SKM-1 treated with dmso at 0.1 percent for 144 hours (cell line): ENCODE measurements at regions not wholly inside any gene's neighbourhood (a gene's known extent, or its start where the extent isn't known, plus 50 kb on each side); places are given as distances from the start of the nearest gene placed in this dataset.
"Not testable (repeated sequence)": the region's sequence is repeated elsewhere in the genome, so short reads cannot be mapped to it uniquely, and the experiment has no call there.

Source experiments
- DNase-seq: peaks from one replicate; lab custom pipeline; 2025; ENCODE audit not compliant: unreplicated experiment; lab: John Stamatoyannopoulos, UW

- DNase-seq: no peak
Measured at GRCh38 chr17:53765609-53766008, 57.1 kb upstream of the KIF2B start.

- DNase-seq: no peak
Measured at GRCh38 chr17:53765129-53765528, 57.6 kb upstream of the KIF2B start.

GRCh38 chr17:53757559-53757958 lies 65.2 kb upstream of the KIF2B start:
- no peak for DNase-seq

DNA sequence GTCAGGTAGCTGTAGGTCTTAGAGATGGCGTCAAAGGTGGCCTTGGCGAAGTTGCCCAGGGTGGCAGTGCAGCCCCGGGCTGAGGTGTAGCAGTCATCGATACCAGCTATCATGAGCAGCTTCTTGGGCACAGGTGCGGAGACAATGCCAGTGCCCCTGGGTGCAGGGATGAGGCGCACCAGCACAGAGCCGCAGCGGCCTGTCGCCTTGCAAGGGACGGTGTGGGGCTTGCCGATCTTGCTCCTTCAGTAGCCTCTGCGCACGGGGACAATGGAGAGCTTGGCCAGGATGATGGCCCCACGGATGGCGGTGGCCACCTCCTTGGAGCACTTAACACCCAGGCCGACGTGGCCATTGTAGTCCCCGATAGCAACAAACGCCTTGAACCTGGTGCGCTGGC lies 65.6 kb upstream of the KIF2B start:
- DNase-seq: not testable (repeated sequence)

DNA sequence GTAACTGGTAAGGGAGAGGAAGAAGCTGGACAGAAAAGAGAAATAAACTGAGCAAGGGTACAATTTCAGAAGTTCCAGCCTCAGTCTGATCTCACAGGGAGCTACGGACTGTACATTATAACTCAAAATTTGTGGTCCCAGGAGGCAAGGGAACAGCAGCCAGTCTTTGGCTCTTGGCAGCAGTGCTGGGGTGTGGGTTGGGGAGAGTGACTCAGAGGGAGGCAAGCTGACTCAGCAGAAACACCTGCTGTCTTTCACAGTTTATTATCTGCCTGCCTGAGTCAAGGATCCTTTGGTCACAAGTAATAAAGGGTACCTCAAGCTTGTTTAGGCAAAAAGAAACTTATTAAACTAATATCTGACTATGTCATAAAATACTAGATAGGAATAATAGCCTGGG lies 73.5 kb upstream of the KIF2B start:
- no peak for DNase-seq

GRCh38 chr17:53748159-53748820 lies 74.4 kb upstream of the KIF2B start:
- DNase-seq: not testable (repeated sequence)

- DNase-seq: no peak
Measured at GRCh38 chr17:53740312-53740711, 82.4 kb upstream of the KIF2B start.

GRCh38 chr17:53736516-53737240 lies 86.0 kb upstream of the KIF2B start:
- DNase-seq: no peak

- no peak for DNase-seq
Measured at GRCh38 chr17:53724726-53725125, 98.0 kb upstream of the KIF2B start.

- DNase-seq: no peak
Measured at GRCh38 chr17:53722407-53722806, 100.3 kb upstream of the KIF2B start.

DNA sequence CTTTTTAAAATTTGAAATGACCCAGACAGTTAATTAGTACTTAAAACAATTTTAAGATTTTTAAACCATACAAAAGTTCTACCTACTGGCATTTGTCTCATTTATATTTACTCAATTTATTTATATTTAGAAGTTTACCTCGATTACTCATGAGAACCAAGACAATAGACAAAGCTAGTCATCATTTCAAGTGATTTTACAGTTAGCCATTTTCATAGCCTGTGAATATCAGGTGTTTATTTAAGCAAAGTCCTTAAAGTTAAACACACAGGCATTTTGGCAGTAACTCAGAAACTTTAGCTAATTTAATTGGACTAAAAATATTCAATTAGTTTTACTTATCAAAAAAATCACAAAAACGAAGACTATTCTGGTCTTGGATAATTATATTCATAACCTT lies 101.6 kb upstream of the KIF2B start:
- DNase-seq: no peak

DNA sequence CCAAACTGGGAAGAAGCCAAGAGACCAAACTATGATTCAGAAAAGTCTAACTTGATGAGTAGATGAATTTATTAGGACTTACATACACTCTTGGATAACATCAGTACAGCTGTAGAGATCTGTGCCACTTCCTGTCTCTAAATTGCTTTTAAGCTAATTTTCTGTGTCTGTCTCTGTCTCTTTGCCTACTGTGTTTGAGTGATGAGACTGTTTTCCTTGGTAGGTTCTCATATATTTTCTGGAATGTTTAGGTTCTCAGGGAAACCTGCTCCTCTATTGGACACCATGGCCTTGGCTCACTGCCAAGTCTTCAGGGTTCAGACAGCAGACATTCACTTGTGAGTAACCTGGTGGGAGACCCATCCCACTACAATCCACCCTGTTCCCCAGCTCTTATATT lies 103.5 kb upstream of the KIF2B start:
- no peak for DNase-seq

GRCh38 chr17:53707566-53707965 lies 115.2 kb upstream of the KIF2B start:
- DNase-seq: no peak

GRCh38 chr17:53696286-53696685 lies 126.4 kb upstream of the KIF2B start:
- no peak for DNase-seq

- DNase-seq: no peak
Measured at GRCh38 chr17:53687324-53687723, 135.4 kb upstream of the KIF2B start.

DNA sequence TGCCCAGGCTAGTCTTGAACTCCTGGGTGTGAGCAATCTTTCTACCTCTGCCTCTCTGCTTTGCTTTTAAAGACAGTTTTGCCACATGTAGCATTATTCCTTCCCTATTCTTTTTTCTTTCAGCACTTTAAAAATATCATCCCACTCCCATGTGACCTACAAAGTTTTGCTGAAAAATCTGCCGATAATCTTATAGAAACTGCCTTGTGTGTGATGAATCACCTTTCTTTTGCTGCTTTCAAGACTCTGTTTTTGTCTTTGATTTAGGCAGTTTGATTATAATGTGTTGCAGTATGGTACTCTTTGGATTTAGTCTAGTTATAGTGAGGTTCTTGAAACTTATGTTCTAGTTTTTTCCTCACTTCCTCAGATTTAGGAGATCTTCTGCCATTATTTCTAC lies 142.0 kb upstream of the KIF2B start:
- no peak for DNase-seq

DNA sequence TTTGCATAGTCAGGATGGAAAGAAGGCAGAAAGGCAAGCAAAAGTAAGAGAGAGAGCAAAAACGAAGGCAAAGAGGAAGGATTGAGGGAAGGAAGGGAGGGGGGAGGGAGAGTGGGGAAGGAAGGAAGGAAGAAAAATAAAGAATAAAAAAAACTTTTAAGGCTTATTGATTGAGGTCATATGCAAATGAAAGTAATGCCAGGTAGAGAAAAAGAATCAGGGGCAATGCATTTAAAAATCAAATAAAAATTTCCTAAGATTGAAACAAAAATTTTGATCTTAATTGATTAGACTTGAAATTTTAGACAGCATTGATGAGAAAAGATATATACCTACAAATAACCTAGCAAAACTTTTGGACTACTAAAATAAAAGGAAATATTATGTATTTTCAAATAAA lies 153.9 kb upstream of the KIF2B start:
- no peak for DNase-seq

- DNase-seq: no peak
Measured at GRCh38 chr17:53662608-53663007, 160.1 kb upstream of the KIF2B start.

DNA sequence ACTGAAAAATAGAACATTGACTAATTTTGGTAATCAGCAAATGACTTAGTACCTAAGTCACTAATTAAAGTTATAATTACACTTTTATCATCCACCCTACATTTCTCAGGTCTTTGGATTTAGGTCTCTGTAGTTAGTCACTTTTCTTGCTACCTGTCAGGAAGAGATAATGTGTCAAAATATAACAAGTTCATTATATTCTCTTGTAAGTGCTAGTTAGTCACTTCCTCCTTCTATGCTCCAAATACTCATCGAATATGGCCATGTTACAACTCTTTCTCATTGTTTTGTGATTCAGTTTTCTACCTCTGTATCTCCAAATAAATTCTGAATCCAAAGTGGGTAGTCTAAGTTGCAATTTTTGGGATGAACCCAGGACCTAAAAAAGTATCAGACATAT lies 163.5 kb upstream of the KIF2B start:
- no peak for DNase-seq

DNA sequence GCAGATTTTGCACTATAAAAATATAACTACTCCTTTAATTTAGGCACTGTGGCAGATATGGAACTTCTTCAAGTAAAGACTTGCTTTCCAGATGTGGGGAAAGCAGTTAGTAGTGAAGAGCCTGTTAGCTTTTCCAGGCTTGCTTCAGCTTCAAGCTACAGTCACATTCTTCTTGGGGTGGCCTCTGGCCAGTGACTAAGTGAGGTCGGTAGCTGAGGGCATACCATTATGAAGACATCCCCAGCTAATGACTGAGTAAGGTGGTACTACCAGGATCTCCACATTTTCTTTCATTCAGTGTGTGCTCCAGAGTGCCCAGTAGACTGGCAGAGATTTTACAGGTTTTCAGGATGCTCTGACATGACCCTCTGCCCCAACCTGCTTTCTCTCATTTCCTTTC lies 167.1 kb upstream of the KIF2B start:
- DNase-seq: no peak

- no peak for DNase-seq
Measured at GRCh38 chr17:53649201-53649600, 173.5 kb upstream of the KIF2B start.

GRCh38 chr17:53646835-53647234 lies 175.9 kb upstream of the KIF2B start:
- DNase-seq: no peak

DNA sequence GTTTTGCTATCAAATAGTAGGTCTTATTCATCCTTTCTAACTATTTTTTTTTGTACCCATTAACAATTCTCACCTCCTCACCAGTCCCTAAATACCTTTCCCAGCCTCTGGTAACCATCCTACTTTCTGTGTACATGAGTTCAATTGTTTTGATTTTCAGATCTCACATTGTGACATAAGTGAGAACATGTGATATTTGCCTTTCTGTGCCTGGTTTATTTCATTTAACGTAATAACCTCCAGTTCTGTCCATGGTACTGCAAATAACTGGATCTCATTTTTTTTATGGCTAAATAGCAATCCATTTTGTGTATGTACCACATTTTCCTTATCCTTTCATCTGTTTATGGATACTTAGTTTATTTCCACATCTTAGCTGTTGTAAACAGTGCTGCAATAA lies 181.9 kb upstream of the KIF2B start:
- no peak for DNase-seq
